SK-N-MC (cell line): ENCODE measurements at regions not wholly inside any gene's neighbourhood (a gene's known extent, or its start where the extent isn't known, plus 50 kb on each side); places are given as distances from the start of the nearest gene placed in this dataset.

Experiments used
- DNase-seq: peaks from one replicate; pipeline ENCODE4 v3.0.0-alpha.2; 2011; ENCODE audit warnings: low read depth, low spot score
- H3K27ac ChIP-seq: fragments of 200-600 bp; sonication (generic); 2 replicates; pipeline ENCODE4 v1.5.1; 2016; ENCODE audit warnings: mixed run types
- H3K36me3 ChIP-seq: fragments of 200-600 bp; sonication (generic); 2 replicates; pipeline ENCODE4 v1.6.1; 2017; ENCODE audit warnings: antibody characterized with exemption, low read length, mixed read lengths; ENCODE audit not compliant: insufficient read depth
- H3K4me3 ChIP-seq: fragments of 200-600 bp; sonication (generic); 2 replicates; pipeline ENCODE4 v1.5.1; 2016
- H3K9ac ChIP-seq: fragments of 200-600 bp; sonication (generic); 2 replicates; pipeline ENCODE4 v1.8.0; 2017; ENCODE audit warnings: mixed run types, mixed read lengths; ENCODE audit not compliant: insufficient read length
- H3K9me3 ChIP-seq: fragments of 200-600 bp; sonication (generic); 2 replicates; pipeline ENCODE4 v1.6.1; 2017; ENCODE audit warnings: low read depth, mild to moderate bottlenecking, antibody characterized with exemption, low read length, moderate library complexity, mixed read lengths
- EZH2 ChIP-seq: fragments of 200-600 bp; sonication (generic); IDR thresholded peaks from one replicate; pipeline ENCODE4 v1.6.1; 2017; ENCODE audit warnings: antibody characterized with exemption
- FOXP2 ChIP-seq: optimal IDR thresholded peaks from 2 replicates; pipeline ENCODE3; 2011; ENCODE audit warnings: mild to moderate bottlenecking, moderate library complexity; ENCODE audit not compliant: insufficient read depth; ENCODE audit errors: extremely low read length, control extremely low read depth
- POLR2AphosphoS5 ChIP-seq: IDR thresholded peaks from 2 replicates; pipeline ENCODE4 v1.6.1; 2012; ENCODE audit warnings: mild to moderate bottlenecking, low read depth, low read length, borderline replicate concordance

- TF ChIP-seq POLR2AphosphoS5 (no peak), FOXP2 (no peak), EZH2 (no peak)
- H3K9me3 ChIP-seq = no peaks in the 10 kb centered on the region
- no peak overlapping the region for H3K9ac ChIP-seq
- no peak overlapping the region for H3K27ac ChIP-seq
- no peak overlapping the region for H3K4me3 ChIP-seq
- no peaks in the 10 kb centered on the region for H3K36me3 ChIP-seq
- no peak for DNase-seq
These were observed 96.2 kb upstream of the SPRY1 start for GRCh38 chr4:123300222-123301039.

- H3K4me3 ChIP-seq = no peak overlapping the region
- no peaks in the 10 kb centered on the region for H3K36me3 ChIP-seq
- TF ChIP-seq POLR2AphosphoS5 = no peak
- TF ChIP-seq FOXP2 = no peak
- no peak for TF ChIP-seq EZH2
- H3K9me3 ChIP-seq = no peaks in the 10 kb centered on the region
- no peak overlapping the region for H3K9ac ChIP-seq
- no peak overlapping the region for H3K27ac ChIP-seq
- DNase-seq = no peak
These were observed 94.7 kb upstream of the SPRY1 start for GRCh38 chr4:123301923-123302322.

- Histone ChIP-seq H3K9me3 (no peaks in the 10 kb centered on the region), H3K27ac (no peak overlapping the region), H3K36me3 (no peaks in the 10 kb centered on the region), H3K4me3 (no peak overlapping the region), H3K9ac (no peak overlapping the region)
- no peak for DNase-seq
- TF ChIP-seq POLR2AphosphoS5 (no peak), FOXP2 (no peak), EZH2 (no peak)
These were observed 92.2 kb upstream of the SPRY1 start for GRCh38 chr4:123304151-123304964.

- DNase-seq = no peak
- Histone ChIP-seq H3K4me3 (no peak overlapping the region), H3K9me3 (no peaks in the 10 kb centered on the region), H3K27ac (no peak overlapping the region), H3K36me3 (no peaks in the 10 kb centered on the region), H3K9ac (no peak overlapping the region)
- no peak for TF ChIP-seq EZH2
- TF ChIP-seq FOXP2 = no peak
- no peak for TF ChIP-seq POLR2AphosphoS5
These were observed 90.9 kb upstream of the SPRY1 start for GRCh38 chr4:123305736-123306135.

GRCh38 chr4:123306769-123307168, 89.8 kb upstream of the SPRY1 start:
- TF ChIP-seq POLR2AphosphoS5 (no peak), EZH2 (no peak), FOXP2 (no peak)
- Histone ChIP-seq H3K9me3 (no peaks in the 10 kb centered on the region), H3K9ac (no peak overlapping the region), H3K27ac (no peak overlapping the region), H3K36me3 (no peaks in the 10 kb centered on the region), H3K4me3 (no peak overlapping the region)
- DNase-seq = no peak

- Histone ChIP-seq H3K4me3 (no peak overlapping the region), H3K9ac (no peak overlapping the region), H3K9me3 (no peaks in the 10 kb centered on the region), H3K27ac (no peak overlapping the region), H3K36me3 (no peaks in the 10 kb centered on the region)
- DNase-seq = no peak
- no peak for TF ChIP-seq EZH2
- TF ChIP-seq FOXP2 = no peak
These were observed 87.9 kb upstream of the SPRY1 start for GRCh38 chr4:123308667-123309066.

GRCh38 chr4:123312116-123312515, 84.5 kb upstream of the SPRY1 start:
- TF ChIP-seq EZH2 (no peak), POLR2AphosphoS5 (no peak), FOXP2 (no peak)
- Histone ChIP-seq H3K9me3 (no peaks in the 10 kb centered on the region), H3K27ac (no peak overlapping the region), H3K36me3 (peaks cover 7% of the 10 kb centered on the region; the same call in 1 of the 2 replicates), H3K9ac (no peak overlapping the region), H3K4me3 (no peak overlapping the region)
- DNase-seq = no peak

GRCh38 chr4:123312951-123313592, 83.5 kb upstream of the SPRY1 start:
- no peaks in the 10 kb centered on the region for H3K9me3 ChIP-seq
- H3K4me3 ChIP-seq = no peak overlapping the region
- H3K36me3 ChIP-seq = peaks cover 7% of the 10 kb centered on the region; the same call in 1 of the 2 replicates
- TF ChIP-seq POLR2AphosphoS5 (no peak), EZH2 (no peak), FOXP2 (no peak)
- H3K27ac ChIP-seq = no peak overlapping the region
- DNase-seq = no peak
- H3K9ac ChIP-seq = no peak overlapping the region
